NCI-H2227 (cell line): ENCODE measurements at regions not wholly inside any gene's neighbourhood (a gene's known extent, or its start where the extent isn't known, plus 50 kb on each side); places are given as distances from the start of the nearest gene placed in this dataset.
"Not testable (repeated sequence)": the region's sequence is repeated elsewhere in the genome, so short reads cannot be mapped to it uniquely, and the experiment has no call there.

ENCODE experiments used
- DNase-seq: peaks from one replicate; lab custom pipeline; 2025; ENCODE audit not compliant: unreplicated experiment; lab: John Stamatoyannopoulos, UW

DNA sequence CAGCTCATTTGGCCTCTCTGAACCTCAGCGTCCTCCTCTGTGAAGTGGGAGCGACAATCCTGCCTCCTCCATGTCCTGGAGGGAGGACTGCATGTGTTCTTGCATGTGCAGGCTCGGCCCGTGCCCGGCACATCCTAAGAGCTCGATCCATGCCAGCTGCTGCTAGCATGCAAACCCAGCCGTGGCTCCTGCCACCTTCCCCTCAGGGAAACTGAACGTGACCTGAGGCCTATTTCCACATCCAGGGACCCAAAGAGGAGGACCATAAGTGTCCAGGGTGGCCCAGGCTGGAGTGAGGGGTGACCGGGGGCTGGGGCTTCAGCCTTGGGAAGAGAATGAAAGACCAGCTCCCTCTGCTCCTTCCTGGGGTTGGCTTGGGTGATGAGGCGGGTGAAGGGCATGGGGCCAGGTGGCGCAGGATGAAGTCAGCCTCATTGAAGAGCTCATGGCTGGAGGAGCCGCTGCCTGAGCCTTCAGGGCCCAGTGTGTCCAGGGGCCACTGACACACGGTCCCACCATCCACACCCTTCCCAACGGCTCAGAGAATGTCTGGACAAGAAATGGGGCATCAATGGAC lies 115.7 kb upstream of the AKAP13 start:
- not testable (repeated sequence) for DNase-seq

DNA sequence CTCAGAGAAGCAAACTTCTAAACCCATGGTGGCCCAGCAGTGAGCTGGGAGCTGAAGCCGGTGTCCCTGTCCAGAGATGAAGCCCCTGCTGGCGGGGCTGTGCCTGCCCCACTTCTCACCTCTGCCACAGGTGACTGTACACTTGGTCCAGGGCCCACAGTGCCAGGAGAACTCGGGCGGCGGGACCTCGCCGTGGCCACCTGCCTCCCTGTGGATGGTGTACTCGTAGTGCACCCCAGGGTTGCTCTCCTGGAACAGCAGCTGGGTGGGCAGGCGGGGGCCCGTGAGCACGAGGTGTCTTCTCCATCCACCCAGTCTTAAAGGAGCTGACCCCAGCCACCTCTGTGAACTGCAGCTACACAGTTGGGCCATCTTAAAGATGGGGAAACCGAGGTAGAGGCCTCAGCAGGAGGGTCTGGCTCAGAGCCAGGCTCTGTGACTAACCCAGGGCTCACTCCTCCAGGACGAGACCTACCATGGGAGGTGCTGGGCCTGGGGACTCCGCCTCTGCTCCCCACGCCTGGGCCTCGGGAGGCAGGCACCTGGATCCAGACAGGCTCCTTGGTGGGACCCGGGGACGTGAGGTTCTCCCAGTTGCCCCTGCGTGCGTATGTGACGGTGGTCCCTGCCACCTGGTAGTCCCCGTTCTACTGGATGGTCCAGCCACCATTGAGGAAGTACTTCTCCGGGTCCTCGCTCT lies 113.1 kb upstream of the AKAP13 start:
- DNase-seq: not testable (repeated sequence)

DNA sequence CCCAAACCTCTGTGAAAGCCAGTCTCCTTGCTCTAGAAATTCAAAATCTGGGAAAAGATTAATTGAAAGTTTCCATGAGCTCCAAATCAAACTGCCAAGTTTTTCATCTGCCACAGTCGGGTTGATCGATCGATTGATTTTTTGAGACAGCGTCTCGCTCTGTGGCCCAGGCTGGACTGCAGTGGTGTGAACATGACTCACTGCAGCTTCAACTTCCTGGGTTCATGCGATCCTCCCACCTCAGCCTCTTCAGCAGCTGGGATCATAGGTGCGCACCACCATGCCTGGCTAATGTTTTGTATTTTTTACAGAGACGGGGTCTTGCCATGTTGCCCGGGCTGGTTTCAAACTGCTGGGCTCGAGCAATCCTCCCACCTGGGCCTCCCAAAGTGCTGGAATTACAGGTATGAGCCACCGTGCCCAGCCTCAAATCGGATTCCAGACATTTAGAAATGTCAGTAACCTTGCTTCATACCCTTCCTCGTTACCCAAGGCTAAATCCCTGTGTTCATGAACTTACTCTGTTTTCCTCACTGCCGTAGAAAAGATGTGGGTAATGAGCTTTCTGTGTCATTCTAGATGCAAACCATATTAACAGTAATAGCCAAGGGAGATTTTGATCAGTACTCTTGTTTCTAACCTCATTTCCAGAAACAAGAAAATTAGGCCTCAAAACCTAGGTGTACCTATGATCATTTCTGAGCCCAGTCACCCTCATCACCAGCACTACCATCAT lies 105.9 kb upstream of the AKAP13 start:
- DNase-seq: no peak

DNA sequence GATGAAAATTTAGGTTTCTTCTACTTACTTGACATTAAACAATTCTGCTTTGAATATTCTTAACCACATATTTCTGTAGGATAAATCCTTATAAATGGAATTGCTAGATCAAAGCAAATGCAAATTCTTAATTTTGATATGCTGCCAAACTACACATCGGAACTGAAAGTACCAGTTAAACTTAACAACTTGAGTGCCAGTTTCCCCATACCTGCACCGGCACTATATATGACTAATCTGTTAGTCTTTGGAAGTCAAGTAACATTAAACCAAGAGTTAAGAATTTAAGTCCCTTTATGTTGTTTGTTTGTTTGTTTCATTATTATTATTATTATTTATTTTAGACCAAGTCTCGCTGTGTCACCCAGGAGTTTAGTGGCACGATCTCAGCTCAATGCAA lies 103.9 kb upstream of the AKAP13 start:
- no peak for DNase-seq

DNA sequence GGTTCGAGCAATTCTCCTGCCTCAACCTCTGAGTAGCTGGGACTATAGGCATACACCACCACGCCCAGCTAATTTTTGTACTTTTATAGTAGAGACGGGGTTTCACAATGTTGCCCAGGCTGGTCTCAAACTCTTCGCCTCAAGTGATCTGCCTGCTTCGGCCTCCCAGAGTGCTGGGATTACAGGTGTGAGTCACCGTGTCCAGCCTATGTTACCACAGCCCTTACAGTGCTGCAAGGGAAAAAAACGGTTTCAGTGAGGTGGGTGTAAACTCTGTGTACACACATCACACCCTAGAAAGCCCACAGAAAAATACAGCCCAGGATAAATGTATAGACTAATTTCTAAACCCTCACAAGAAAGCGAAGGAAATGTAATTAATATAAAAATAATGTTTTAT lies 103.5 kb upstream of the AKAP13 start:
- no peak for DNase-seq

DNA sequence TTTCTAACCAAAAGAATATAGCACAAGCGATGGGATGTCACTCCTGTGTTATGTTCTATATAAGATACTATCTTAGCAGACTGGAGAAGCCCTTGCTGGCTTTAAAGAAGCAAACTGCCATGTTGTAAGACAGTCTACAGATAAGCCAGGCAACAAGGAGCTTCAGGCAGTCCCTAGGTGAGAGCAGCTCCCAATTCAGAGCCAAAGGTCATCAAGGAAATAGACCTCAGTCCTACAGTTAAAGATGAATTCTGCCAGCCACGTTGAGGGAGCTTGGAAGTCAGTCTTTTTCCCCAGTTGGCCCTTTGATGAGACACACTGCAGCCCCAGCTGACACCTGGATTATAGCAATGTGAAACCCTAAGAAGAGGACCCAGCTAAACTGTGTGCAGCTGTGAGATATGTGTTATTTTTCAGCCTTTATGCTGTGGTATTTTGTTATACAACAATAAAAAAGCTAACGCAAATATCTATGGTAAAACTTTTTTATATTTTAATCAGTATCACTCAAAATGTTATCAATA lies 102.5 kb upstream of the AKAP13 start:
- no peak for DNase-seq

DNA sequence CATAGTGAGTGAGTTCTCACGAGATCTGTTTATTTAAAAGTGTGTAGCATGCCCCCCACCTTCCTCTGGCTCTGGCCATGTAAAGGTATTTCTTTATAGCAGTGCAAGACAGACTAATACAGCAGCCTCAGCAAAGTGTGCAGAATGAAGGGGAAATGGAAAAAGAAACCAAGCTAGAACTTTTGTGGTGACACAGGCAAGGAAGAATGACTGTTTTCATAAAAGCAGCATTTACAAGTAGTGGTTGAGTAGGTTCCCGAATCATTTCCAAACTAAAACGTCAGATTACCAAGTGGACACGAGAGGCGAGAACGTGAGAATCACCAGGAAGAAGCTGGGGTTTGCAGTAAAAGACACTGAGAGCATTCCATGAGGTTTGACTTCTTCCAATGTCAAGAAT lies 100.2 kb upstream of the AKAP13 start:
- DNase-seq: no peak

DNA sequence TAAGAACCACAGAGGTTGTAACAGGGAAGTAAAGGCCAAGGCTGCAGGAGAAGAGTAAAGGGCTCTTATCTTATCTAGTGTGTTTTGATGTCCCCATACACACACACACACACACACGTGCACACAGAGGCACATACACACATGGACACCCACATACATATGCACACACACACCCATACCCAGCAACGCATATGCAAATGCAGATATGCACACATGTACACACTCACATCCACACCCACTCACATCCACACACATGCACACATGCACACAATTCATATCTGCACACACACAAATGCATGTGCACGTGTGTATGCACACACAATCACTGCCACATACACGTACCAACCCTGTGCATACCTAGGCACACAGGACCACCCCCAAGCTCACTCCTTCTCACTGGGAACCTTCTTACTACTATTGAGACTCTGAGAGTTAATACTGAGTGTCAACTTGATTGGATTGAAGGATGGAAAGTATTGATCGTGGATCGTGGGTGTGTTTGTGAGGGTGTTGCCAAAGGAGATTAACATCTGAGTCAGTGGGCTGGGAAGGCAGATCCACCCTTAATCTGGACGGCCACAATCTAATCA lies 99.0 kb upstream of the AKAP13 start:
- no peak for DNase-seq

DNA sequence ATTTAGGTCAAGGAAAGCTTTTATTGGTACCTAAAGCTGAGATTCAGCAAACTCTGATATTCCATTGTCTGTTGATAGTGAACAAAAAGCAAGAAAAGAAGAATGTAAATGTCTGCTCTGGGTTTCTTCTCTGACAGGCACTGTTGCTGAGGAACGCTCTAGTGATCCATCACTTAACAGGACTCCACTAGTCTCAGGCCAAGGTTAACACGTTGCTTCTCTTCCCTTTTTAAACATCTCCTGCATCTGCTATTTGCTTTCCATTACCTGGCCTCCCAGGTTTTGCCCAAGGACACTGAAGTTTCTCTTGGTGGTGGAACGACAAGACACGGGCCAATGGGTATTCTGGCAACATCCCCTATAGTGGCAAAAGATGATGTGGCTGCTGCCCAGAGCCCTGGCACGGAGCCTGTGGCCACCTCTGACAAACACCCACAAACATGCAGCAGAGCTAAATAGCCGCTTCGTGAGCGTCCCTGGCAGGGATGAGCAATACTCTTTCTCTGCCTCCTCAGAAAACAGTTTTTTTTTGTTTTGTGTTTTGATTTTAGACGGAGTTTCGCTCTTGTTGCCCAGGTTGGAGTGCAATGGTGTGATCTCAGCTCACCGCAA lies 97.8 kb upstream of the AKAP13 start:
- DNase-seq: no peak

DNA sequence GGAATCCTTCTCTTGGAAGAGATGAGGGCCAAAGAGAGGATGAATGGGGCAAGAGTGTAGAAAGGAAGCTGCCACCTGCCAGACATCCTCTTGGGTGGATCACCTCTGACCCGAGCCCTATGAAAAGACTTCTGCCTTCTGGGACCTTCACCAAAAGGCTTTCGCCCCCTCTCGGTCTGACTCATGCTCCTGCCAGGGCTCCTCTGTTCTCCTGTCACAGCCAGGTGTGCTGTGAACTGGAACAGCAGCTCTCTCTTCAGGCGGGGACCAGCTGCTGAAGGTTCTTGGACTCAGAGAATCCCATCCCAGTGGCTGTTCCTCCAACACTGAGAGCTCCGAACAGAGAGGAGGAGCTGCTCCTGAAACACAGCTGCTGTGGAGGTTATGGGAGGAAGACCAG lies 96.6 kb upstream of the AKAP13 start:
- not testable (repeated sequence) for DNase-seq

DNA sequence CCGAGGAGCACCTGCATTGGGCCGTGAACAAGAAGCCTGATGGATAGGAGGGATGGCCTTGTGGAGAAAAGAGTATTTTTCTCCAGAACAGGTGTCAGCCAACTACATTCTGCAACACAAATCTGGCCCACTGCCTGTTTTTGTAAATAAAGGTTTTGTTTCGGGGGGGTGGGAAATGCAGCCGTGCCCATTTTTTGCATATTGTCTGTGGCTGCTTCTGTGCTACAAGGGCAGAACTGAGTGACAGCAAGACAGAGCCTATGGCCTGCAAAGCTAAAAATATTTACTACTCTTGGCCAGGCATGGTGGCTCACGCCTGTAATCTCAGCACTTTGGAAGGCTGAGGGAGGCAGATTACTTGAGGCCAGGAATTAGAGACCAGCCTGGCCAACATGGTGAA lies 95.9 kb upstream of the AKAP13 start:
- no peak for DNase-seq

DNA sequence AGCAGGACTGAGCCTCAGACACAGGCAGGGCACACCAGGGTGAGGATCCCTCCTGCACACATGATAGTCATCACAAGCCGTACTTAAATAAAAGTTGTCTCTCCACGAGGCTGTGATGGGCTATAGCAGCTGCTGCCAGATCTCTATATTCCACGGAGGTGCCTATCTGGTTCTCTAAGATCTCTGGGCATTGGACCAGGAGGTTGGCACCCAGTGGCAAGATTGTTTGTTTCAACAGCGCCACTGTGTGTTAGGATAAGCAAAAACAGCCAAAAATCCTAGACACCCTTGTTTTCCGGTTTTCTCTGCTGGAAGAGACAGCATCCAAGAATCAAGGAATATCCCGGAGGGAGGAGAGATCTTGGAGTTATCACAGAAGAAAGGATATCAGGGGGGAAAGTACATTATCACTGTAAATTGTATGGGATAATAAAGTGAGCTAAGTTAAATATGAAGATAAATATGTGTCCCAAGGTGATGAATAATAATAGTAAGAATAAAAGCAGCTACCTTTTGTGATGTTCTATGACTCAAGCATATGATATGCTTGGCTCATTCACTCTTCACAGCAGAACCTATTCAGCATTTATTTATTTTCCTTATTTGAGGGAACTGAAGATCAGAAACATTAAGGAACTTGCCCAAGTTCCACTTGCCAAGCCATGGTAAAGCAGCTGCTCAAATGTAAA lies 90.6 kb upstream of the AKAP13 start:
- peak; percentile 53 for DNase-seq

DNA sequence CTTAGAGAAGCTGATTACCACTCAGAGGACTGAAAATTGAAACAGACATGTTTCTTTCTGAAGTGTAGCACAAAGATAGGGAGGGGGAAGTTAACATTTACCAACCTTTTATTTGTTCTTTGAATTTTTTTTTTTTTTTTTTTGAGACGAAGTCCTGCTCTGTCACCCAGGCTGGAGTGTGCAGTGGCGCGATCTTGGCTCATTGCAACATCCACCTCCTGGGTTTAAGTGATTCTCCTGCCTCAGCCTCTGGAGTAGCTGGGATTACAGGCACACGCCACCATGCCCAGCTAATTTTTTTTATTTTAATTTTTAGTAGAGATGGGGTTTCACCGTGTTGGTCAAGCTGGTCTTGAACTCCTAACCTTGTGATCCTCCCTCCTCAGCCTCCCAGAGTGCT lies 87.8 kb upstream of the AKAP13 start:
- DNase-seq: not testable (repeated sequence)

DNA sequence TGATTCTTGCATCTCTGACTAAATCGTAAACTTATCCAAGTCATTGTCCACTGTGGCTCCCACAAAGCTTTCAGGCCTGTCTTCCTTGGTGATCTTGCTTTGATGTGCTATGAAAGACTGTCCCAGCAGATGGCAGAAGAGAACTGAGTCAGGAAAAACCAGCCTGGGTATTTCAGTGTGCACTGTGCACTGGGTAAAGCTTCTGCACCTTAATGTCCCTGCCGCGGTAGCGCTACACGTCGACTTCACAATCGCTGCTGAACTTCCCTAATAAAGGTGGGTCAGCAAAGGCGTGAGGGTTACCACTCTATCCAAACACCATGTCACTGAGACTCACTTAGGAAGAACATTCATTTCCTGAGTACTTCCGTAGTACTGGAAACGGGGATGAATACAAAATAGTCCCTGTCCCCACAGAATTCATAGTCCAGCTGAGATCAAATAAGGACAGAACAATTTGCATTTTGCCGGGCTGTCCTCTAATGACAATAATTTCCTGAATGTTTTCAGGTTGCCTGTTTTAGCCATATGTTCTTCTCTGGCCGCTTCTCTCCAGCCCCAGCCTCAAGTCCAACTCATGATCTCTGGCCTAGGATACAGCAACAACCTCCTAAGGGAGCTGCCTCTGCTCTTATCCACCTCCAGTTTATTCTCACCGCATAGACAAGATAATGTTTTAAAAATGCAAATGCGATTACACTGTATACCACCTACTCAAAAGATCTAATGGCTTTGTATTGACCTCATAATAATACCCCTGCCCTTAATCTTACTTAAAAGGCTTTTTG lies 83.6 kb upstream of the AKAP13 start:
- peak; percentile 76 for DNase-seq

DNA sequence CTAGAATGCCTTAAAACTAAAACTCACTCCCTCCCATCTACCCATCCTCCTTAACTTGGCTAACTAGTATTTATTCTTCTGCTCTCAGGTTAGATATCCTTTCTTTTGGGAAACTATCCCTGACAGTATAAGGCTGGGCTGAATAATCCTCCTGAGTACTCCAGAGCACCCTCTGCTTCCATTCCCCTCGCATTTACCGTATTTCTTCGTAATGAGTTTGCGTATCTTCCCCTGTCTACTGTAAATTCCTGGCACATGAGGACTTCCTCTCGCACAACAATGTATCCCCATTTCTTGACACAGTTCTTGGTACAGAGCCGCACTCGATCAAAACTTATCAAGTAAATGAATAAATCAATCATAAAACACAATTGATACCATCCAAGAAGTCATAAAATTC lies 82.9 kb upstream of the AKAP13 start:
- DNase-seq: no peak

DNA sequence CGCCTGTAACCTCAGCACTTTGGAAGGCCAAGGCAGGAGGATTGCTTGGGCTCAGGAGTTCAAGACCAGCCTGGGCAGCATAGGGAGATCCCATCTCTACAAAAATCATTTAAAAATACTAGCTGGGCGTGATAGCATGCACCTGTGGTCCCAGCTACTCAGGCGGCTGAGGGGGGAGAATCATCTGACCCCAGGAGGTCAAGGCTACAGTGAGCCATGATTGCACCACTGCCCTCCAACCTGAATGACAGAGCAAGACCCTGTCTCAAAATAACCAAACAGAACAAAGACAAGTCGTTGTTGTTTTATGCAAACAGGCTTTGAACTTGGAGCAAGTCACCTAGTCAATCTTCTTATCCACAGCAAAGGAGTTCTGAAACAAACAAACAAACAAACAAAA lies 82.0 kb upstream of the AKAP13 start:
- no peak for DNase-seq

DNA sequence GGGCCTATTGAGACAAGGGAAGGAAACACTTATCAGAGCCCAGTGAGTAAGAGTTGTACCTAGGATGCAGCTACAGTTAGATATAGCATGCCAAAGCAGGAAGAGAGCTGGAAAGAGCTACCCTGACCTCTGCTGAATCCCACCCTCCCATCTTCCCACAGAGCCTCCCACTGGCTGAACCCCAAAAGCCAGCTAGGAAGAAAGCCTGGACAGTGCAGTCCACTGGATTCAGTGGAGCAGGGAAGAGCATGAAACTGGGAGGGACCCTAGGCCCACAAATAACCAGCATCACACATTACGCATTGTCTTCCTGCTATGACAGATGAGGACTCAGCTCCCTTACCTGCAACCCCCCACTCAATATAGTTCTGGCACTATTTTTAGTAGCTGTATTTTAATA lies 81.5 kb upstream of the AKAP13 start:
- no peak for DNase-seq

DNA sequence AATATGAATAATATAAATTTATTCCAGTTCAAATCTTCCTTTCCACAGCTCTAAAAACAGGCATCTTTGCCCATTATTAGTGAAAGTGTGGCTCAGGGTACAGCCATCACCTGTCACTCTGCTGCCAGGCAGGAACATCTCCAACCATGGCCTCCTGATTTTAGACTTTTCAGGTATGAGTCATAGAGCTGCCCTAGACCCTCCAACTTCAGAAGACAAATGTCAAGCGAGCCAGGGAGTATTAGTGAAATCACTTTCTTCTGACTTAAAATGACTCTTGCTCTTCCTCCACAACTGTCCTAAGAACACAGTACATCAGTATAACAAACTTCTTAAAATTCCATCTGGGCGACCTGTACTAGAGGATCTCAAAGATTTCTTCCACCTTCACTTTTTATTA lies 78.1 kb upstream of the AKAP13 start:
- no peak for DNase-seq

DNA sequence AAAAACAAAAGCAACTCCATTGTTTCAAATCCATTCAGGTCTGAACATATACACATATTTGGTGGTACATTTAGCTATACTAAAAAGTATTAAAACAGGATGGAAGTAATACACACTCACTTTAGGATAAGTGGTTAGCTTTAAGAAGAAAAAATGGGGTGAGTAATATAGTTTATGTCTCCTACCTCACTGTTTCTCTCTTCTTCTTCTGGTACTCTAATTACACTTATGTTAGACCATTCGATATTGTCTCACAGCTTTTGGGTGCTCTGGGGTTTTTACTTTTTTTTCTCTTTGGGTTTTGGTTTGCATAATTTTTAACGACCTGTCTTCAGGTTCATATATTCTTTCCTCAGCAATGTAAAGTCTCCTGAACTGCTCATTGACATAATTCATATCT lies 75.4 kb upstream of the AKAP13 start:
- no peak for DNase-seq
